Kidney (tissue), 13 donors: ENCODE measurements at regions not wholly inside any gene's neighbourhood (a gene's known extent, or its start where the extent isn't known, plus 50 kb on each side); places are given as distances from the start of the nearest gene placed in this dataset.
A peak's percentile ranks its signal among the peaks of the same experiment; 100 is the strongest.

Experiments used
- DNase-seq, 5 donors: peaks; one replicate each; pipeline ENCODE4 v3.0.0-alpha.2; 2013 to 2020
- FAIRE-seq: peaks from 2 replicates; lab custom pipeline; 2012; peaks lifted over from hg19 to GRCh38; lab: Jason Lieb, UNC
- H3K27ac ChIP-seq, 2 donors: one replicate each; pipeline ENCODE4 v1.7.0; 2013; ENCODE audit warnings: low read depth in 2 of 2, low read length in 2 of 2, inconsistent platforms in 1 of 2
- H3K27me3 ChIP-seq: one replicate; pipeline ENCODE4 v1.7.1; 2013; ENCODE audit warnings: low read length, inconsistent platforms; ENCODE audit not compliant: control insufficient read depth, insufficient read depth
- H3K36me3 ChIP-seq, 3 donors: one replicate each; pipeline versions ENCODE4 v1.7.0 to v1.7.1; 2013; ENCODE audit warnings: low read length in 3 of 3, control low read depth in 1 of 3, inconsistent platforms in 1 of 3; ENCODE audit not compliant: insufficient read depth in 3 of 3, control insufficient read depth in 2 of 3
- H3K4me1 ChIP-seq, 3 donors: one replicate each; pipeline versions ENCODE4 v1.7.0 to v1.7.1; 2013; ENCODE audit warnings: low read length in 3 of 3, inconsistent platforms in 1 of 3, low read depth in 1 of 3; ENCODE audit not compliant: control insufficient read depth in 2 of 3, insufficient read depth in 2 of 3
- H3K4me3 ChIP-seq, 3 donors: one replicate each; pipeline versions ENCODE4 v1.7.0 to v1.8.1; 2013; ENCODE audit warnings: low read length in 3 of 3, control low read depth in 1 of 3, inconsistent platforms in 1 of 3
- H3K9ac ChIP-seq, 3 donors: one replicate each; pipeline versions ENCODE4 v1.7.0 to v1.7.1; 2013; ENCODE audit warnings: low read length in 3 of 3, control low read depth in 1 of 3, inconsistent platforms in 1 of 3
- H3K9me3 ChIP-seq, 3 donors: one replicate each; pipeline versions ENCODE4 v1.7.0 to v1.7.1; 2013; ENCODE audit warnings: low read length in 3 of 3, control low read depth in 1 of 3, inconsistent platforms in 1 of 3; ENCODE audit not compliant: control insufficient read depth in 2 of 3, insufficient read depth in 1 of 3
- intact Hi-C: fragments of 100-400 bp; cut with DNase I; formaldehyde crosslinking; loops from one replicate; pipeline ENCODE4 v1.11.1; 2022
- TF ChIP-seq, protein P1 (sequence below): IDR thresholded peaks from 3 replicates; pipeline ENCODE4 v1.5.1; 2012; ENCODE audit warnings: mild to moderate bottlenecking, moderate library complexity, borderline replicate concordance; ENCODE audit not compliant: insufficient read depth; ENCODE audit errors: extremely low read depth
- donor health status: control.
- donor health status: control.
- donor health status: control.
- donor health status: control.
- donor health status: control.
- donor health status: DM: yes; HTN: yes; CAD: no.
- donor health status: Normal renal cell carcinoma (clear cell type).

DNA sequence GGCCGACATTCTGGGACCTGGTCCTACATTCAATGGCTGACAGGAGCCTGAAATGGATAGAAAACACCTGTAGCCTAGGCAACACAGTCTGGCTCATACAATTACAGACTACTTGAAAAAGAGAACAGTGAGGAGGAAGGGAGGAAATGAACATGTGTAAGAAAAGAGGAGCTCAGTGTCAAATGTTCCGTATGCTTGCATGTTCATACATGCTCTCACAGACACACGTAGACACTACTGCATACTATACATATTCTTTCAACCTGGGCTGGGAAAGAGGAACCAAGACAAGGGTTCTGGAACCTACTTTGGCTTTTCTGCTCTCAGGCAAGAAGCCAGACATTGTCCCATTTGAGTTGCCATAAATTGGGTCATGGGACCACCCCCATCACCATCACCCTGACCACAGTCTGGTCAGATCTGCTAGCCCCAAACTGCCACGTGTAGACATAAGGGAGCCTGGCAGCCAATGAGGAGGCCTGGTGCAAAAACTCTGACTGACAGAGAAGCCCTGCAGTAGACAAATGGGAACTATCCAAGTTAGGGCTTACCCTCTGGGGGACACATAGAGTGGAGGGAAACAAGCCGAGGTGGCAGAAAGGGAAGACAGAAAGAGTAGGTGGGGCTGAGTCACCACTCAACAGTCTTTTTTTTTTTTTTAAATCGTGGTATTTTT lies 310.0 kb downstream of the SHQ1 start:
- no peak overlapping the region for H3K9ac ChIP-seq
- FAIRE-seq (no peak), DNase-seq (peak in 1 of 5 donors; percentile 47)
- H3K36me3 ChIP-seq: no peaks in the 10 kb centered on the region
- TF ChIP-seq, protein P1, sequence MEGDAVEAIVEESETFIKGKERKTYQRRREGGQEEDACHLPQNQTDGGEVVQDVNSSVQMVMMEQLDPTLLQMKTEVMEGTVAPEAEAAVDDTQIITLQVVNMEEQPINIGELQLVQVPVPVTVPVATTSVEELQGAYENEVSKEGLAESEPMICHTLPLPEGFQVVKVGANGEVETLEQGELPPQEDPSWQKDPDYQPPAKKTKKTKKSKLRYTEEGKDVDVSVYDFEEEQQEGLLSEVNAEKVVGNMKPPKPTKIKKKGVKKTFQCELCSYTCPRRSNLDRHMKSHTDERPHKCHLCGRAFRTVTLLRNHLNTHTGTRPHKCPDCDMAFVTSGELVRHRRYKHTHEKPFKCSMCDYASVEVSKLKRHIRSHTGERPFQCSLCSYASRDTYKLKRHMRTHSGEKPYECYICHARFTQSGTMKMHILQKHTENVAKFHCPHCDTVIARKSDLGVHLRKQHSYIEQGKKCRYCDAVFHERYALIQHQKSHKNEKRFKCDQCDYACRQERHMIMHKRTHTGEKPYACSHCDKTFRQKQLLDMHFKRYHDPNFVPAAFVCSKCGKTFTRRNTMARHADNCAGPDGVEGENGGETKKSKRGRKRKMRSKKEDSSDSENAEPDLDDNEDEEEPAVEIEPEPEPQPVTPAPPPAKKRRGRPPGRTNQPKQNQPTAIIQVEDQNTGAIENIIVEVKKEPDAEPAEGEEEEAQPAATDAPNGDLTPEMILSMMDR: no peak
- H3K27me3 ChIP-seq: no peaks in the 10 kb centered on the region
- H3K4me1 ChIP-seq: peaks cover 0 to 2% (median 0%) of the 10 kb centered on the region in 3 donors
- H3K27ac ChIP-seq: no peak overlapping the region
- H3K9me3 ChIP-seq: no peaks in the 10 kb centered on the region
- no peak overlapping the region for H3K4me3 ChIP-seq
- intact Hi-C loops: no loop called here

DNA sequence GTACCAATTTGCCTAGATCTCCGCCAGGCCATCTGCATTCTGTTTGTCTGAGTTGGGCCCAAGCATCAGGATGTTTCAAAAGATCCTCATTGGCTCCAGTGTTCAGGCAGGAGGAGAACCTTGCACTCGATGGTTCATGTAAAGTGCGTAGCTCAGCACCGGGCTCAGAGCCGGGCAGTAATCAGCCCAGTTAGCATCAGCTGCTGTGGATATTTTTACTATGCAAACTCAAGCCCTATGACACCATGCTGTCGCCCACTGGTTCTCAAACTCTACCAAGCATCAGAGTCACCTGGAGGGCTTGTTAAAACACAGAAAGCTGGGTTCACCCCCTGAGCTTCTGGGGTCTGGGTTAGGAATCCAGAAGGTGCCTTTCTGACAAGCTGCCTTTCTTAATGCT lies 310.8 kb downstream of the SHQ1 start:
- intact Hi-C loops: no loop called here
- Histone ChIP-seq H3K4me3 (no peak overlapping the region), H3K9ac (no peak overlapping the region), H3K27ac (no peak overlapping the region), H3K9me3 (no peaks in the 10 kb centered on the region), H3K36me3 (no peaks in the 10 kb centered on the region), H3K4me1 (peaks cover 0 to 2% (median 0%) of the 10 kb centered on the region in 3 donors), H3K27me3 (no peaks in the 10 kb centered on the region)
- TF ChIP-seq, protein P1: no peak
- no peak for DNase-seq
- FAIRE-seq: no peak

GRCh38 chr3:72536878-72537267 lies 311.4 kb downstream of the SHQ1 start:
- H3K4me3 ChIP-seq: no peak overlapping the region
- TF ChIP-seq, protein P1: no peak
- H3K27me3 ChIP-seq: no peaks in the 10 kb centered on the region
- DNase-seq (no peak), FAIRE-seq (no peak)
- H3K27ac ChIP-seq: no peak overlapping the region
- no peak overlapping the region for H3K9ac ChIP-seq
- H3K4me1 ChIP-seq: peaks cover 0 to 2% (median 0%) of the 10 kb centered on the region in 3 donors
- H3K36me3 ChIP-seq: no peaks in the 10 kb centered on the region
- no peaks in the 10 kb centered on the region for H3K9me3 ChIP-seq
- intact Hi-C loops: no loop called here
